PFSK-1 (cell line): ENCODE measurements at regions not wholly inside any gene's neighbourhood (a gene's known extent, or its start where the extent isn't known, plus 50 kb on each side); places are given as distances from the start of the nearest gene placed in this dataset.

ENCODE experiments used
- POLR2AphosphoS5 ChIP-seq: IDR thresholded peaks from 2 replicates; pipeline ENCODE4 v1.6.1; 2012; ENCODE audit warnings: low read depth, mild to moderate bottlenecking, control low read depth, low read length, moderate library complexity
- SIN3A ChIP-seq: IDR thresholded peaks from 2 replicates; pipeline ENCODE4 v1.6.1; 2012; ENCODE audit warnings: mild to moderate bottlenecking, low read length, moderate library complexity, borderline replicate concordance; ENCODE audit not compliant: insufficient read depth
- TF ChIP-seq, protein P1 (sequence below), 2 experiments: IDR thresholded peaks; 2 replicates each; pipeline versions ENCODE4 v1.6.1 to v1.8.0; 2011 to 2012; ENCODE audit warnings: low read depth in 2 of 2, low read length in 2 of 2, control low read depth in 1 of 2, inconsistent platforms in 1 of 2, mild to moderate bottlenecking in 1 of 2, moderate library complexity in 1 of 2; ENCODE audit not compliant: insufficient read depth in 1 of 2

DNA sequence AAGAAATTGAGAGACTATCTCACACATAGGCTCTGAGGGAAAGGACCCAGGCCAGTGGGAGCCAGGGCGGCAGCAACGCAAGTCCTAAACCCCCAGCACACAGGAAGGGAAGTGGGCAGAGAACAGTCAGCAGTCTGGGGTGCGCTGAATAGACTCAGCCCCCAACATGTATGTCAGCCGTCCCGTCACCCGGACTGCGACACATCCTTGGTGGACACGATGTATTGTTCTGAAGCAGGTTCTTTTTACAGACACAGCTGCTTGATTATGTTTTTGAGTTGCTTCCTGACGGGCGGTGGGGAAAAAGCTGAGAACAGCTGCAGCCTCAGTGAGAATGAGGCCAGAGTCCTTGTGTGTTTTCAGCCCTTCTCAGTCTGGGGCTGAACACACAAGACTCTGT lies 64.1 kb upstream of the CXCL14 start:
- no peak for TF ChIP-seq POLR2AphosphoS5
- no peak for TF ChIP-seq SIN3A
- TF ChIP-seq, protein P1, sequence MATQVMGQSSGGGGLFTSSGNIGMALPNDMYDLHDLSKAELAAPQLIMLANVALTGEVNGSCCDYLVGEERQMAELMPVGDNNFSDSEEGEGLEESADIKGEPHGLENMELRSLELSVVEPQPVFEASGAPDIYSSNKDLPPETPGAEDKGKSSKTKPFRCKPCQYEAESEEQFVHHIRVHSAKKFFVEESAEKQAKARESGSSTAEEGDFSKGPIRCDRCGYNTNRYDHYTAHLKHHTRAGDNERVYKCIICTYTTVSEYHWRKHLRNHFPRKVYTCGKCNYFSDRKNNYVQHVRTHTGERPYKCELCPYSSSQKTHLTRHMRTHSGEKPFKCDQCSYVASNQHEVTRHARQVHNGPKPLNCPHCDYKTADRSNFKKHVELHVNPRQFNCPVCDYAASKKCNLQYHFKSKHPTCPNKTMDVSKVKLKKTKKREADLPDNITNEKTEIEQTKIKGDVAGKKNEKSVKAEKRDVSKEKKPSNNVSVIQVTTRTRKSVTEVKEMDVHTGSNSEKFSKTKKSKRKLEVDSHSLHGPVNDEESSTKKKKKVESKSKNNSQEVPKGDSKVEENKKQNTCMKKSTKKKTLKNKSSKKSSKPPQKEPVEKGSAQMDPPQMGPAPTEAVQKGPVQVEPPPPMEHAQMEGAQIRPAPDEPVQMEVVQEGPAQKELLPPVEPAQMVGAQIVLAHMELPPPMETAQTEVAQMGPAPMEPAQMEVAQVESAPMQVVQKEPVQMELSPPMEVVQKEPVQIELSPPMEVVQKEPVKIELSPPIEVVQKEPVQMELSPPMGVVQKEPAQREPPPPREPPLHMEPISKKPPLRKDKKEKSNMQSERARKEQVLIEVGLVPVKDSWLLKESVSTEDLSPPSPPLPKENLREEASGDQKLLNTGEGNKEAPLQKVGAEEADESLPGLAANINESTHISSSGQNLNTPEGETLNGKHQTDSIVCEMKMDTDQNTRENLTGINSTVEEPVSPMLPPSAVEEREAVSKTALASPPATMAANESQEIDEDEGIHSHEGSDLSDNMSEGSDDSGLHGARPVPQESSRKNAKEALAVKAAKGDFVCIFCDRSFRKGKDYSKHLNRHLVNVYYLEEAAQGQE (IDR thresholded peaks at IDR 0.05; ENCODE audit: insufficient read depth in 1 of 2, low read depth in 2 of 2, low read length in 2 of 2), result no peak
